Neural progenitor cell (in vitro differentiated cells): ENCODE measurements at regions not wholly inside any gene's neighbourhood (a gene's known extent, or its start where the extent isn't known, plus 50 kb on each side); places are given as distances from the start of the nearest gene placed in this dataset.

Experiments used
- DNase-seq: peaks from one replicate; pipeline ENCODE4 v3.0.0-alpha.2; 2016; ENCODE audit warnings: low spot score
- H2AFZ ChIP-seq: fragments of 200-600 bp; sonication (generic); replicated peaks from 2 replicates; pipeline ENCODE4 v1.6.1; 2016; ENCODE audit warnings: antibody characterized with exemption
- H3F3A ChIP-seq: fragments of 200-600 bp; sonication (generic); 2 replicates; pipeline ENCODE4 v1.6.1; 2016; ENCODE audit warnings: antibody characterized with exemption, low read depth
- H3K27ac ChIP-seq: fragments of 200-600 bp; sonication (generic); 2 replicates; pipeline ENCODE4 v1.5.1; 2016; ENCODE audit warnings: mild to moderate bottlenecking
- H3K27me3 ChIP-seq: fragments of 200-600 bp; sonication (generic); 2 replicates; pipeline ENCODE4 v1.6.1; 2016; ENCODE audit warnings: mild to moderate bottlenecking, moderate library complexity
- H3K36me3 ChIP-seq: fragments of 200-600 bp; sonication (generic); 2 replicates; pipeline ENCODE4 v1.5.1; 2016
- H3K4me1 ChIP-seq: fragments of 200-600 bp; sonication (generic); 2 replicates; pipeline ENCODE4 v1.6.1; 2016; ENCODE audit warnings: mixed run types
- H3K4me2 ChIP-seq: fragments of 200-600 bp; sonication (generic); 2 replicates; pipeline ENCODE4 v1.6.1; 2016
- H3K4me3 ChIP-seq: fragments of 200-600 bp; sonication (generic); 2 replicates; pipeline ENCODE4 v1.5.1; 2016
- H3K79me2 ChIP-seq: fragments of 200-600 bp; sonication (generic); 2 replicates; pipeline ENCODE4 v1.6.1; 2016; ENCODE audit warnings: low read depth
- H3K9ac ChIP-seq: fragments of 200-600 bp; sonication (generic); 2 replicates; pipeline ENCODE4 v1.6.1; 2016
- H3K9me3 ChIP-seq: fragments of 200-600 bp; sonication (generic); 2 replicates; pipeline ENCODE4 v1.5.1; 2016; ENCODE audit warnings: low read depth
- H4K20me1 ChIP-seq: fragments of 200-600 bp; sonication (generic); 2 replicates; pipeline ENCODE4 v1.6.1; 2016; ENCODE audit warnings: low read depth
- H3K27ac Mint-ChIP-seq: 3 replicates; pipeline ENCODE4 v1.8.0; 2021; ENCODE audit warnings: mixed read lengths
- H3K27me3 Mint-ChIP-seq: 2 replicates; pipeline ENCODE4 v1.8.0; 2022; ENCODE audit warnings: low read depth, mild to moderate bottlenecking, inconsistent platforms, moderate library complexity, mixed read lengths; ENCODE audit not compliant: insufficient read depth
- H3K36me3 Mint-ChIP-seq: 3 replicates; pipeline ENCODE4 v1.8.0; 2021; ENCODE audit warnings: mixed read lengths
- H3K4me1 Mint-ChIP-seq: 3 replicates; pipeline ENCODE4 v1.8.0; 2021; ENCODE audit warnings: mixed read lengths
- H3K4me3 Mint-ChIP-seq: 3 replicates; pipeline ENCODE4 v1.8.0; 2021; ENCODE audit warnings: mild to moderate bottlenecking, moderate library complexity, mixed read lengths
- H3K9me3 Mint-ChIP-seq: 3 replicates; pipeline ENCODE4 v1.8.0; 2020; ENCODE audit warnings: mixed read lengths
- CTCF ChIP-seq: fragments of 200-600 bp; sonication (generic); IDR thresholded peaks from 2 replicates; pipeline ENCODE4 v1.5.1; 2017; ENCODE audit warnings: antibody characterized with exemption, mild to moderate bottlenecking
- EZH2 ChIP-seq: fragments of 200-600 bp; sonication (generic); IDR thresholded peaks from 2 replicates; pipeline ENCODE4 v1.6.1; 2017; ENCODE audit warnings: antibody characterized with exemption, mild to moderate bottlenecking, moderate library complexity
- EZH2phosphoT487 ChIP-seq: fragments of 200-600 bp; sonication (generic); IDR thresholded peaks from 2 replicates; pipeline ENCODE4 v1.6.1; 2017; ENCODE audit warnings: antibody characterized with exemption

DNA sequence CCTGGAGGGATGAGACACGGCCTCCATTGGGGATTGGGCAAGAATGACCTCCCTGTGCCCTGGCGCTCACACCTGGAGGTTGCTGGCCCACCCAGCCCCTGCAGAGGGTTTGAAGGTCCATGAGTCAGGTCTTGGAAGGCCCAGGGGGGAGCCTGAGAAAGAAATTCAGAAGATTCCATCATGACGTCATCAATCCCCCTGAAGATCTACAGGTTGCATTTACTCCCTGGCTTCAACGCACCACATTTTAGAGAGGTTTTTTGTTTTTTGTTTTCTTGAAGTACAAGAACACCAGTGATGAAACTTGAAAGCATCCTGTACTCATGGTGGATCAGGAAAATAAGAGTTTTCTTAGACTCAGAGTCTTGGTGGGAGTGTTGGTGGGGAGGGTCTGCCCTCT is 82.4 kb upstream of the SLC25A33 start:
- TF ChIP-seq EZH2phosphoT487 (no peak), EZH2 (no peak), CTCF (no peak)
- Mint-ChIP-seq H3K9me3 (no peaks in the 10 kb centered on the region), H3K27me3 (peaks cover 5% of the 10 kb centered on the region), H3K36me3 (no peaks in the 10 kb centered on the region), H3K4me3 (no peak overlapping the region), H3K27ac (no peak overlapping the region), H3K4me1 (peaks cover 6% of the 10 kb centered on the region)
- Histone ChIP-seq H3K4me2 (no peak overlapping the region), H3K27me3 (no peaks in the 10 kb centered on the region), H3K4me3 (no peak overlapping the region), H3K79me2 (no peaks in the 10 kb centered on the region), H3K4me1 (no peaks in the 10 kb centered on the region), H3K36me3 (no peaks in the 10 kb centered on the region), H3K9ac (no peak overlapping the region), H3K27ac (no peak overlapping the region), H2AFZ (no peak overlapping the region), H3K9me3 (no peaks in the 10 kb centered on the region), H4K20me1 (no peaks in the 10 kb centered on the region), H3F3A (no peaks in the 10 kb centered on the region)
- no peak for DNase-seq

- H3F3A ChIP-seq = no peaks in the 10 kb centered on the region
- H4K20me1 ChIP-seq = no peaks in the 10 kb centered on the region
- no peak overlapping the region for H3K27ac ChIP-seq
- Mint-ChIP-seq H3K4me1 (no peaks in the 10 kb centered on the region), H3K27me3 (peaks cover 5% of the 10 kb centered on the region), H3K36me3 (no peaks in the 10 kb centered on the region), H3K9me3 (no peaks in the 10 kb centered on the region), H3K4me3 (no peak overlapping the region), H3K27ac (no peak overlapping the region)
- H2AFZ ChIP-seq = no peak overlapping the region
- H3K36me3 ChIP-seq = no peaks in the 10 kb centered on the region
- no peak overlapping the region for H3K4me3 ChIP-seq
- no peak overlapping the region for H3K4me2 ChIP-seq
- no peaks in the 10 kb centered on the region for H3K9me3 ChIP-seq
- no peaks in the 10 kb centered on the region for H3K79me2 ChIP-seq
- no peak overlapping the region for H3K9ac ChIP-seq
- TF ChIP-seq EZH2 (no peak), EZH2phosphoT487 (no peak), CTCF (no peak)
- no peaks in the 10 kb centered on the region for H3K27me3 ChIP-seq
- no peaks in the 10 kb centered on the region for H3K4me1 ChIP-seq
- no peak for DNase-seq
Measured at GRCh38 chr1:9459816-9460407, 79.4 kb upstream of the SLC25A33 start.

GRCh38 chr1:9465640-9466039 is 73.6 kb upstream of the SLC25A33 start:
- no peak overlapping the region for H3K9ac ChIP-seq
- H3K4me1 ChIP-seq = no peaks in the 10 kb centered on the region
- no peak overlapping the region for H3K4me2 ChIP-seq
- H4K20me1 ChIP-seq = no peaks in the 10 kb centered on the region
- no peak for DNase-seq
- no peak overlapping the region for H3K4me3 ChIP-seq
- Mint-ChIP-seq H3K4me1 (peaks cover 3% of the 10 kb centered on the region), H3K9me3 (no peaks in the 10 kb centered on the region), H3K36me3 (no peaks in the 10 kb centered on the region), H3K4me3 (no peak overlapping the region), H3K27ac (no peak overlapping the region), H3K27me3 (peaks cover 7% of the 10 kb centered on the region)
- H2AFZ ChIP-seq = no peak overlapping the region
- no peaks in the 10 kb centered on the region for H3K36me3 ChIP-seq
- no peaks in the 10 kb centered on the region for H3K79me2 ChIP-seq
- H3K9me3 ChIP-seq = no peaks in the 10 kb centered on the region
- TF ChIP-seq CTCF = no peak
- TF ChIP-seq EZH2phosphoT487 = no peak
- TF ChIP-seq EZH2 = no peak
- H3K27me3 ChIP-seq = no peaks in the 10 kb centered on the region
- no peak overlapping the region for H3K27ac ChIP-seq
- H3F3A ChIP-seq = no peaks in the 10 kb centered on the region
